Hepatocyte (in vitro differentiated cells): ENCODE measurements at regions not wholly inside any gene's neighbourhood (a gene's known extent, or its start where the extent isn't known, plus 50 kb on each side); places are given as distances from the start of the nearest gene placed in this dataset.
"Not testable (repeated sequence)": the region's sequence is repeated elsewhere in the genome, so short reads cannot be mapped to it uniquely, and the experiment has no call there.

Experiments used
- DNase-seq: peaks from one replicate; pipeline ENCODE4 v3.0.0-alpha.2; 2016; ENCODE audit warnings: low spot score
- H2AFZ ChIP-seq: fragments of 200-600 bp; sonication (generic); 2 replicates; pipeline ENCODE4 v1.6.0; 2016; ENCODE audit warnings: antibody characterized with exemption, mild to moderate bottlenecking
- H3K27ac ChIP-seq: fragments of 200-600 bp; sonication (generic); 2 replicates; pipeline ENCODE4 v1.5.1; 2016; ENCODE audit warnings: mild to moderate bottlenecking
- H3K27me3 ChIP-seq: fragments of 200-600 bp; sonication (generic); 2 replicates; pipeline ENCODE4 v1.6.1; 2016
- H3K36me3 ChIP-seq: fragments of 200-600 bp; sonication (generic); replicated peaks from 2 replicates; pipeline ENCODE4 v1.5.1; 2016; ENCODE audit warnings: low read depth; ENCODE audit not compliant: insufficient read depth
- H3K4me1 ChIP-seq: fragments of 200-600 bp; sonication (generic); 2 replicates; pipeline ENCODE4 v1.5.1; 2016; ENCODE audit warnings: mild to moderate bottlenecking, moderate library complexity; ENCODE audit not compliant: insufficient read depth
- H3K4me2 ChIP-seq: fragments of 200-600 bp; sonication (generic); 2 replicates; pipeline ENCODE4 v1.6.0; 2016
- H3K4me3 ChIP-seq: fragments of 200-600 bp; sonication (generic); 2 replicates; pipeline ENCODE4 v1.5.1; 2016; ENCODE audit warnings: mild to moderate bottlenecking
- H3K79me2 ChIP-seq: fragments of 200-600 bp; sonication (generic); 2 replicates; pipeline ENCODE4 v1.6.0; 2017; ENCODE audit warnings: mild to moderate bottlenecking
- H3K9me2 ChIP-seq: fragments of 200-600 bp; sonication (generic); replicated peaks from 2 replicates; pipeline ENCODE4 v1.6.0; 2017; ENCODE audit warnings: mild to moderate bottlenecking; ENCODE audit not compliant: insufficient read depth
- H3K9me3 ChIP-seq: fragments of 200-600 bp; sonication (generic); 2 replicates; pipeline ENCODE4 v1.5.1; 2016; ENCODE audit warnings: low read depth, mild to moderate bottlenecking
- H4K20me1 ChIP-seq: fragments of 200-600 bp; sonication (generic); 2 replicates; pipeline ENCODE4 v1.6.0; 2016; ENCODE audit warnings: mild to moderate bottlenecking; ENCODE audit not compliant: insufficient read depth, poor library complexity, severe bottlenecking
- WGBS: methylation state at CpG from one replicate; pipeline ENCODE4 v1.1.6; 2016; ENCODE audit warnings: low lambda C conversion rate; ENCODE audit errors: missing lambda C conversion rate; 5-methylcytosine and 5-hydroxymethylcytosine counted together

DNA sequence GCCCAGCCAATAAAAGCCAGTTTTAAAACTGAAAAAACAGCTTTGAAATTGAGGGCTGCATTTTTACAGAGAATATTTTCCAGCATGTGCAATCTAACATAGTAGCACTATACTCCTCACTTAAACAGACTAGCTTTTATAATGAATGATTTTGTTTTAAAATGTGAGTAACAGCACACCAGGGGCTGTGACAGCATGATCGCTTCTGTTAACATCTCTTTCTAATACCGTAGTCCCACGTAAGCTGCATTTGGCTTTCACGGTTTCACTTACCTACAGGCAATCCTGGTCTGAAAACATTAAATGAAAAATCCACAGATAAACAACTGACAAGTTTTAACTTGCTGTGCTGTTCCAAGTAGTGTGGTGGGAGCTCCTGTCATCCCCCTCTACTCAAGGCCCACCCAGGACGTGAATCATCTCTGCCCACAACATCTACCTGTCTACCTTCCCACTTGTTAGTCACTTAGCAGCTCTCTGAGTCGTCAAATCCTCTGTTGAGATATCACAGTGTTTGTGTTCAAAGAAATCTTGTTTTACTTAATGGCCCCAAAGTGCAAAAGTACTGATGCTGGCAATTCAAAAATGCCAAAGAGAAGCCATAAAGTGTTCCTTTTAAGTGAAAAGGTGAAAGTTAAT, 74.0 kb upstream of the THOC3 start:
- DNase-seq, H3K4me2 ChIP-seq, H2AFZ ChIP-seq, H3K79me2 ChIP-seq, H3K27me3 ChIP-seq, H3K27ac ChIP-seq, H3K4me3 ChIP-seq, H3K9me2 ChIP-seq, H3K36me3 ChIP-seq, H3K4me1 ChIP-seq, H3K9me3 ChIP-seq, H4K20me1 ChIP-seq: not testable (repeated sequence)
- WGBS: 66% methylated on average over 6 of the region's 6 CpGs

- H3K9me2 ChIP-seq, H3K36me3 ChIP-seq, H3K9me3 ChIP-seq, H3K27me3 ChIP-seq, H4K20me1 ChIP-seq, H3K79me2 ChIP-seq, H2AFZ ChIP-seq, H3K27ac ChIP-seq, H3K4me2 ChIP-seq, H3K4me1 ChIP-seq, H3K4me3 ChIP-seq, DNase-seq: not testable (repeated sequence)
- WGBS: 89% methylated on average over 7 of the region's 7 CpGs
These were observed 75.2 kb upstream of the THOC3 start for GRCh38 chr5:176043252-176043829.

DNA sequence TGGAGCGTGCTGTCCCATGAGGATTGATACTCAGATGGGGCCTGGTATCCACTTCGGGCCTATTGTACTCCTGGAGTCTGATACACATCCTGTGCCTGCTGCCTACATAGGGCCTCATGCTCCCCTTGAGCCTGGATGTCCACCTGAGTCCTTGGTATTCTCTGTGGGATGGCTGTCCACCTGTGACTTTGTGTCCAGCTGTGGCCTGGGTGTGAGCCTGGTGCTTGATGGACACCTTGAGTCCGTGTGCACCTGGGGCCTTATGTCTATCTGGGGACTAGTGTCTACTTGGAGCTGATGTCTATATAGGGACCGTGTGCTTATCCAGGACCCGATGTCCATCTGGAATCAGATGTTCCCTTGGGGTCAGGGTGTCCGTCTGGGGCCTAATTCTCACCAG, 75.9 kb upstream of the THOC3 start:
- not testable (repeated sequence) for H3K27ac ChIP-seq, H3K9me3 ChIP-seq, H3K27me3 ChIP-seq, H2AFZ ChIP-seq, H3K4me2 ChIP-seq, H3K9me2 ChIP-seq, H3K36me3 ChIP-seq, H3K4me3 ChIP-seq, DNase-seq, H4K20me1 ChIP-seq, H3K79me2 ChIP-seq, H3K4me1 ChIP-seq
- WGBS: 92% methylated on average over 6 of the region's 6 CpGs

DNA sequence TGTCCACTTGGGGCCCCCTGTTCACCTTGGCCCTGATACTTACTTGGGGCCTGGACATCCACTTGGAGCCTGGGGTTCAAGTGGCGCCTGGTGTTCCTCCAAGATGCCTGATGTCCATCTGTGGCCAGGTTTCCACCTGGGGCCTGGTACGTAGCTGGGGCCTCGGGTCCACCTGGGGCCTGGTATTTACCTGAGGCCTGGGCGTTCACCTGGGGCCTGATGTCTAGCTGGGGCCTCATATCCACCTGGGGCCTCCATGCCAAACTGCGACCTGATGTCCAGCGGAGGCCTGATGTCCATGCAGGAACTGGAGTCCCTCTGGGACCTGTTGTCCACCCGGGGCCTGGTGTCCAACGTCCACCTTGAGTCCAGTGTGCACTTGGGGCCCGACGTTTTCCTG, 76.3 kb upstream of the THOC3 start:
- not testable (repeated sequence) for H3K9me3 ChIP-seq, H3K4me3 ChIP-seq, H4K20me1 ChIP-seq, H3K4me1 ChIP-seq, DNase-seq, H3K27me3 ChIP-seq, H3K79me2 ChIP-seq, H3K4me2 ChIP-seq, H3K9me2 ChIP-seq, H3K36me3 ChIP-seq, H3K27ac ChIP-seq, H2AFZ ChIP-seq
- over 99% methylated on average over 7 of the region's 10 CpGs for WGBS

GRCh38 chr5:176045442-176045841, 77.3 kb upstream of the THOC3 start:
- DNase-seq, H2AFZ ChIP-seq, H3K4me2 ChIP-seq, H3K27me3 ChIP-seq, H4K20me1 ChIP-seq, H3K27ac ChIP-seq, H3K79me2 ChIP-seq, H3K4me3 ChIP-seq, H3K9me2 ChIP-seq, H3K9me3 ChIP-seq, H3K36me3 ChIP-seq, H3K4me1 ChIP-seq: not testable (repeated sequence)
- 80% methylated on average over 2 of the region's 13 CpGs for WGBS

DNA sequence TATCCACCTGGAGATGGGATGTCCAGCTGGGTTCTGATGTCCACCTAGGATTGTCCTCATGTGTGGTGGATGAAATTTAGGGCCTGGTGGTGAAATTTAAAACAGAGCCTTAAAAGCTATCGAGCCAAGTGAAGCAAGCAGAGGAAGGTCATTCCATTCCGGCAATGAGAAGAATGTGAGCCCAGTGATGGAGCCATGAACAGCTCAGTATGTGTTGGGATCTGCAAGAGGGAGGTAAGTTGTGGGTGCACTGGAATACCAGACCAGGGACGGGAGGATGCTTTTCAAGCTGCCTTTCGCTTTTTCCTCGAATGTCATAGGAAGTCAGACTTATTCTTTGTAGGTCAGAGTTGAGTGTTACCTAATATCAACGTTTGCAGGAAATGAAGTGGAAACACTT, 80.6 kb upstream of the THOC3 start:
- not testable (repeated sequence) for H3K27me3 ChIP-seq, H3K4me2 ChIP-seq, H3K36me3 ChIP-seq, H3K9me3 ChIP-seq, H3K4me1 ChIP-seq, DNase-seq, H3K27ac ChIP-seq, H3K79me2 ChIP-seq, H3K9me2 ChIP-seq, H2AFZ ChIP-seq, H4K20me1 ChIP-seq, H3K4me3 ChIP-seq
- WGBS: 85% methylated on average over 6 of the region's 6 CpGs

DNA sequence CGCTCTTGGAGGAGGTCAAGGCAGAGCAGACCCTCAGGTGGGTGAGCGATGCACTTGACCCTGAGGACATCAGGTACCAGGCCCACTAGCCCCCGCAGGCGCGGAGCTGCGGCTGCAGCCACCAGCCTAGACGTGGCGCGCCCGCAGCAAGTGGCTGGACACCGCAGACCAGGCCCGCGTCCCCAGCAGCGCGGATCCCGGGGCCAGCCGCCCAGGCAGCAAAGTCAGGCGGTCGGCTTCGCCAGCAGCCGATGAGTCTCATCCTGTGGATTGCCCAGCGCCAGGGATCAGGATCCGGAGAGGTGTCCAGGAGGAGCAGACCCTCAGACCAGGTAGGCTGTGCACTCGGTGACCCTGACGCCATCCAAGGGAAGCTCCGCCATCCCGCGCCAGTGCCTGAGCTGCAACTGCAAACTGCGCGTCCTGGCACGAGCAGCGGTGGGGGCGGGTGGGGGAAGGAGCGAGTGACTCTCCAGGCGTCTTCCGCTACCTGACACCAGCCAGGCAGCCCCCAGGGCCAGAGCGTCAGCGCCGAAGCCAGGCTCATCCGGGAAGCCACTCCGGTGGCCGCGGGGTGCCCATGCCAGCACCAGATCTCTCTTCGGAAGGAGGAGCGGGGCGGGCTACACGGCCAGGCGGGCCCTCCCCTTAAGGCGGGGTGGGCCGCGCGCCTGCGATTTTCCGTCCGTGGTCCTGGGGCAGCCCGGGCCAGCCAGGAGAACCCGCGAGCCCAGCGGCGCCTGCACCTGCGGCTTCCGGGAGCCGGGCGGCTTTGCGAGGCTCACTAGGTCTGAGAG, 92.6 kb upstream of the THOC3 start:
- not testable (repeated sequence) for H3K4me1 ChIP-seq, H3K4me3 ChIP-seq, DNase-seq, H3K9me2 ChIP-seq, H3K79me2 ChIP-seq, H3K36me3 ChIP-seq, H2AFZ ChIP-seq, H3K27ac ChIP-seq, H3K27me3 ChIP-seq, H3K4me2 ChIP-seq, H3K9me3 ChIP-seq, H4K20me1 ChIP-seq
- WGBS: 97% methylated on average over 16 of the region's 65 CpGs

DNA sequence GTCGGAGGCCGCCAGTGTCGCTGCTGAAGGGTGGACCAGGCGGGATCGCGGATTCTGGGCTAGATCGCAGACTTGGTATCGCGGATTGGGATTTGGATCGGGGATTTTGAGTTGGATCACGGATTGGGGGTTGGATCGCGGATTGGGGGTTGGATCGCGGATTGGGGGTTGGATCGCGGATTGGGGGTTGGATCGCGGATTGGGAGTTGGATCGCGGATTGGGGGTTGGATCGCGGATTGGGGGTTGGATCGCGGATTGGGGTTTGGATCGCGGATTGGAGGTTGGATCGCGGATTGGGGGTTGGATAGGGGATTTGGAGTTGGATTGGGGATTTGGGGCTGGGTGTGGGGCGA, 93.1 kb upstream of the THOC3 start:
- H3K27ac ChIP-seq, DNase-seq, H3K9me3 ChIP-seq, H4K20me1 ChIP-seq, H3K4me1 ChIP-seq, H3K4me3 ChIP-seq, H3K27me3 ChIP-seq, H3K79me2 ChIP-seq, H3K9me2 ChIP-seq, H3K4me2 ChIP-seq, H3K36me3 ChIP-seq, H2AFZ ChIP-seq: not testable (repeated sequence)
- 71% methylated on average over 21 of the region's 30 CpGs for WGBS

- 80% methylated on average over 8 of the region's 21 CpGs for WGBS
- H2AFZ ChIP-seq, H3K4me2 ChIP-seq, H3K27ac ChIP-seq, H4K20me1 ChIP-seq, H3K9me3 ChIP-seq, H3K4me1 ChIP-seq, H3K9me2 ChIP-seq, DNase-seq, H3K36me3 ChIP-seq, H3K79me2 ChIP-seq, H3K4me3 ChIP-seq, H3K27me3 ChIP-seq: not testable (repeated sequence)
These were observed 93.5 kb upstream of the THOC3 start for GRCh38 chr5:176061660-176062059.
